ENCODE measurements at regions not wholly inside any gene's neighbourhood (a gene's known extent, or its start where the extent isn't known, plus 50 kb on each side); places are given as distances from the start of the nearest gene placed in this dataset.

GRCh38 chr1:83530506-83530905 lies 468.4 kb downstream of the TTLL7 start:
- TF ChIP-seq POLR2A (IDR thresholded peaks at IDR 0.05), result no peak
- no peak for TF ChIP-seq EP300 (IDR thresholded peaks at IDR 0.05; ENCODE audit: low read depth)
- TF ChIP-seq CTCF (IDR thresholded peaks at IDR 0.05), result no peak
- no peak for TF ChIP-seq POLR2AphosphoS5 (IDR thresholded peaks at IDR 0.05)
- no peaks in the 10 kb centered on the region for H3K36me3 ChIP-seq
- no peak overlapping the region for H3K27ac ChIP-seq
- intact Hi-C loops (cut with DNase I; ENCODE audit: low total_unique reads) (no loop called here), in situ Hi-C loops (cut with MboI; ENCODE audit: low pct_ligation_motif_present in 1 of 4, low pct_unique_long_range_greater_than_20kb in 1 of 4, low sequenced_read_pairs in 3 of 4) (no loop called here)
- H3K4me3 ChIP-seq, result no peak overlapping the region
- H3K4me1 ChIP-seq, result no peaks in the 10 kb centered on the region
- no peaks in the 10 kb centered on the region for H3K9me3 ChIP-seq
- DNase-seq, result no peak
- H3K27me3 ChIP-seq, result no peaks in the 10 kb centered on the region
- WGBS, 2 donors (ENCODE audit: low coverage in 1 of 2), result 90 to 93% methylated on average over 6 to 8 of the region's 8 CpGs

GRCh38 chr1:83527987-83528386 lies 470.9 kb downstream of the TTLL7 start:
- H3K9me3 ChIP-seq, result no peaks in the 10 kb centered on the region
- H3K36me3 ChIP-seq, result no peaks in the 10 kb centered on the region
- no peak overlapping the region for H3K4me3 ChIP-seq
- DNase-seq, result no peak
- TF ChIP-seq POLR2AphosphoS5 (IDR thresholded peaks at IDR 0.05) (no peak), CTCF (IDR thresholded peaks at IDR 0.05) (no peak), EP300 (IDR thresholded peaks at IDR 0.05; ENCODE audit: low read depth) (no peak), POLR2A (IDR thresholded peaks at IDR 0.05) (no peak)
- H3K27me3 ChIP-seq, result no peaks in the 10 kb centered on the region
- in situ Hi-C loops (cut with MboI; ENCODE audit: low pct_ligation_motif_present in 1 of 4, low pct_unique_long_range_greater_than_20kb in 1 of 4, low sequenced_read_pairs in 3 of 4) (no loop called here), intact Hi-C loops (cut with DNase I; ENCODE audit: low total_unique reads) (no loop called here)
- H3K27ac ChIP-seq, result no peak overlapping the region
- H3K4me1 ChIP-seq, result no peaks in the 10 kb centered on the region

- Histone ChIP-seq H3K36me3 (no peaks in the 10 kb centered on the region), H3K9me3 (no peaks in the 10 kb centered on the region), H3K4me3 (no peak overlapping the region), H3K4me1 (no peaks in the 10 kb centered on the region), H3K27me3 (no peaks in the 10 kb centered on the region), H3K27ac (no peak overlapping the region)
- no peak for TF ChIP-seq CTCF (IDR thresholded peaks at IDR 0.05)
- no peak for TF ChIP-seq POLR2AphosphoS5 (IDR thresholded peaks at IDR 0.05)
- WGBS, 2 donors (ENCODE audit: low coverage in 1 of 2), result 33 to 48% methylated on average over 1 of the region's 1 CpG
- intact Hi-C loops (cut with DNase I; ENCODE audit: low total_unique reads) (no loop called here), in situ Hi-C loops (cut with MboI; ENCODE audit: low pct_ligation_motif_present in 1 of 4, low pct_unique_long_range_greater_than_20kb in 1 of 4, low sequenced_read_pairs in 3 of 4) (no loop called here)
- no peak for DNase-seq
Measured at GRCh38 chr1:83520797-83521196, 478.1 kb downstream of the TTLL7 start.

DNA sequence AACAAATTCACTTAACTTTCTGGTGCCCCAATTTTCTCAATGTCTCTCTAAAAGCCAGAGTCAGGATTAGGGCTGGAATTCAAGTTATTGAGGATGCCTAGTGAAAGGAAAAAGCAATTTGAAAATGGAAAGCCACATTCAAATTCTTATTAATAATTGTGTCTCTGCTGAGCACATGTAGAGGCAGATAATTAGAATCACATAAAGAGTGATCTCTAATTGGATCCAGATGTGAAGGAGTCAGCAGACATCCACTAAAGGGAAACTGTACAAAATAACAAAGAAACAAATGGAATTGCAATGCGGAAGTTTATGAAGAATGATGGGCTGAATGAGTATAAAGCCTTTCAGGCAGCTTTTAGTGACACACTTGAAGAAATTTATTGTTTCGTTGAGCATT lies 482.6 kb downstream of the TTLL7 start:
- no peaks in the 10 kb centered on the region for H3K36me3 ChIP-seq
- no peaks in the 10 kb centered on the region for H3K9me3 ChIP-seq
- no peaks in the 10 kb centered on the region for H3K27me3 ChIP-seq
- in situ Hi-C loops (cut with MboI; ENCODE audit: low pct_ligation_motif_present in 1 of 4, low pct_unique_long_range_greater_than_20kb in 1 of 4, low sequenced_read_pairs in 3 of 4), result no loop called here
- 75 to 83% methylated on average over 2 of the region's 2 CpGs for WGBS, 2 donors (ENCODE audit: low coverage in 1 of 2)
- H3K4me1 ChIP-seq, result no peaks in the 10 kb centered on the region
- no peak for DNase-seq
- intact Hi-C loops (cut with DNase I; ENCODE audit: low total_unique reads), result no loop called here
- no peak for TF ChIP-seq POLR2A (IDR thresholded peaks at IDR 0.05)
- no peak for TF ChIP-seq EP300 (IDR thresholded peaks at IDR 0.05; ENCODE audit: low read depth)
- TF ChIP-seq CTCF (IDR thresholded peaks at IDR 0.05), result no peak
- no peak for TF ChIP-seq POLR2AphosphoS5 (IDR thresholded peaks at IDR 0.05)
- H3K4me3 ChIP-seq, result no peak overlapping the region
- no peak overlapping the region for H3K27ac ChIP-seq
